WTC11 (cell line): ENCODE measurements at regions not wholly inside any gene's neighbourhood (a gene's known extent, or its start where the extent isn't known, plus 50 kb on each side); places are given as distances from the start of the nearest gene placed in this dataset.

Source experiments
- ATAC-seq: fragments of 200-7000 bp; cut with Tn5 transposase; 2 replicates; pipeline ENCODE4 v1.10.0; 2021; ENCODE audit warnings: mild to moderate bottlenecking, moderate library complexity
- CTCF ChIA-PET: fragments of 300-600 bp; sonication (Branson Sonifier 250); formaldehyde crosslinking; loops from one replicate; lab custom pipeline; 2021; ENCODE audit warnings: antibody characterized with exemption; lab: Charles Lee
- POLR2A ChIA-PET: fragments of 350-600 bp; sonication (Branson Sonifier 250); formaldehyde crosslinking; loops from one replicate; lab custom pipeline; 2021; ENCODE audit warnings: antibody characterized with exemption; lab: Charles Lee
- DNase-seq: peaks from one replicate; pipeline ENCODE4 v3.0.0; 2021; ENCODE audit warnings: low spot score
- H3K27ac Mint-ChIP-seq: 2 replicates; pipeline ENCODE4 v1.8.0; 2021; ENCODE audit warnings: mixed read lengths
- H3K27me3 Mint-ChIP-seq: 2 replicates; pipeline ENCODE4 v1.8.0; 2021; ENCODE audit warnings: low read depth, mild to moderate bottlenecking, moderate library complexity, mixed read lengths
- H3K36me3 Mint-ChIP-seq: 2 replicates; pipeline ENCODE4 v1.8.0; 2021; ENCODE audit warnings: mixed read lengths
- H3K4me1 Mint-ChIP-seq: 2 replicates; pipeline ENCODE4 v1.8.0; 2022; ENCODE audit warnings: mixed read lengths
- H3K4me3 Mint-ChIP-seq: 2 replicates; pipeline ENCODE4 v1.8.0; 2021; ENCODE audit warnings: mild to moderate bottlenecking, moderate library complexity, mixed read lengths
- H3K9me3 Mint-ChIP-seq: 2 replicates; pipeline ENCODE4 v1.8.0; 2021; ENCODE audit warnings: mixed read lengths
- CREB1 ChIP-seq: sonication (generic); formaldehyde crosslinking; IDR thresholded peaks from 2 replicates; pipeline ENCODE4 v1.8.0; 2023; ENCODE audit warnings: mild to moderate bottlenecking, missing genetic modification reagents
- E2F1 ChIP-seq: sonication (generic); formaldehyde crosslinking; IDR thresholded peaks from 2 replicates; pipeline ENCODE4 v1.8.0; 2022; ENCODE audit warnings: mild to moderate bottlenecking, missing genetic modification reagents
- FOXP4 ChIP-seq: sonication (generic); formaldehyde crosslinking; IDR thresholded peaks from 2 replicates; pipeline ENCODE4 v1.8.0; 2022; ENCODE audit warnings: mild to moderate bottlenecking, missing genetic modification reagents
- GABPB1 ChIP-seq: sonication (generic); formaldehyde crosslinking; IDR thresholded peaks from 2 replicates; pipeline ENCODE4 v1.8.1; 2023; ENCODE audit warnings: mild to moderate bottlenecking, missing genetic modification reagents
- IRF1 ChIP-seq: sonication (generic); formaldehyde crosslinking; IDR thresholded peaks from 2 replicates; pipeline ENCODE4 v1.8.0; 2023; ENCODE audit warnings: missing genetic modification reagents
- IRF2 ChIP-seq: sonication (generic); formaldehyde crosslinking; IDR thresholded peaks from 2 replicates; pipeline ENCODE4 v1.8.0; 2022; ENCODE audit warnings: low read depth, missing genetic modification reagents, borderline replicate concordance
- KAT7 ChIP-seq: sonication (generic); formaldehyde crosslinking; IDR thresholded peaks from 2 replicates; pipeline ENCODE4 v1.8.1; 2023; ENCODE audit warnings: missing genetic modification reagents, mild to moderate bottlenecking, borderline replicate concordance
- MYBL2 ChIP-seq: sonication (generic); formaldehyde crosslinking; IDR thresholded peaks from 2 replicates; pipeline ENCODE4 v1.8.1; 2023; ENCODE audit warnings: mild to moderate bottlenecking, moderate library complexity, missing genetic modification reagents
- NFE2L1 ChIP-seq: sonication (generic); formaldehyde crosslinking; IDR thresholded peaks from 2 replicates; pipeline ENCODE4 v1.8.1; 2023; ENCODE audit warnings: missing genetic modification reagents
- NFYB ChIP-seq: sonication (generic); formaldehyde crosslinking; conservative IDR thresholded peaks from 2 replicates; pipeline ENCODE4 v1.8.0; 2022; ENCODE audit warnings: low read depth, missing genetic modification reagents
- NR2C2 ChIP-seq: sonication (generic); formaldehyde crosslinking; IDR thresholded peaks from 2 replicates; pipeline ENCODE4 v1.8.0; 2022; ENCODE audit warnings: mild to moderate bottlenecking, missing genetic modification reagents
- OVOL2 ChIP-seq: fragments of 250-450 bp; sonication (Bioruptor Pico); IDR thresholded peaks from 2 replicates; pipeline ENCODE4 v1.9.0; 2021; ENCODE audit warnings: mild to moderate bottlenecking, borderline replicate concordance
- PRRX2 ChIP-seq: fragments of 250-450 bp; sonication (Bioruptor Pico); IDR thresholded peaks from 2 replicates; pipeline ENCODE4 v1.8.0; 2021; ENCODE audit warnings: mild to moderate bottlenecking
- RORB ChIP-seq: fragments of 250-450 bp; sonication (Bioruptor Pico); IDR thresholded peaks from 2 replicates; pipeline ENCODE4 v1.9.0; 2021; ENCODE audit warnings: mild to moderate bottlenecking
- STAT6 ChIP-seq: sonication (generic); formaldehyde crosslinking; conservative IDR thresholded peaks from 2 replicates; pipeline ENCODE4 v1.8.1; 2023; ENCODE audit warnings: mild to moderate bottlenecking, low read depth, missing genetic modification reagents, moderate library complexity
- TEAD1 ChIP-seq: sonication (generic); formaldehyde crosslinking; IDR thresholded peaks from 2 replicates; pipeline ENCODE4 v1.8.0; 2022; ENCODE audit warnings: mild to moderate bottlenecking, missing genetic modification reagents
- ZBTB21 ChIP-seq: sonication (generic); formaldehyde crosslinking; IDR thresholded peaks from 2 replicates; pipeline ENCODE4 v1.8.1; 2023; ENCODE audit warnings: mild to moderate bottlenecking, missing genetic modification reagents, borderline replicate concordance
- ZBTB43 ChIP-seq: sonication (generic); formaldehyde crosslinking; IDR thresholded peaks from 2 replicates; pipeline ENCODE4 v1.8.1; 2023; ENCODE audit warnings: mild to moderate bottlenecking, missing genetic modification reagents
- ZMAT4 ChIP-seq: fragments of 250-450 bp; sonication (Bioruptor Pico); IDR thresholded peaks from 2 replicates; pipeline ENCODE4 v1.9.0; 2021; ENCODE audit warnings: mild to moderate bottlenecking
- ZNF423 ChIP-seq: fragments of 250-450 bp; sonication (Bioruptor Pico); IDR thresholded peaks from 2 replicates; pipeline ENCODE4 v2.1.2; 2022; ENCODE audit warnings: mild to moderate bottlenecking, moderate library complexity
- ZNF532 ChIP-seq: fragments of 250-450 bp; sonication (Bioruptor Pico); IDR thresholded peaks from 2 replicates; pipeline ENCODE4 v1.9.0; 2021; ENCODE audit warnings: mild to moderate bottlenecking, borderline replicate concordance

GRCh38 chr4:153115322-153116290 lies 88.6 kb upstream of the TRIM2 start (continued):
- TF ChIP-seq IRF2 (no peak), ZMAT4 (no peak), PRRX2 (CRISPR knock-in tag) (no peak)

- no peaks in the 10 kb centered on the region for H3K36me3 Mint-ChIP-seq
- H3K9me3 Mint-ChIP-seq: no peaks in the 10 kb centered on the region
- no peak overlapping the region for H3K4me3 Mint-ChIP-seq
- H3K27me3 Mint-ChIP-seq: no peaks in the 10 kb centered on the region
- DNase-seq: no peak
- POLR2A ChIA-PET: no interaction called here
- ATAC-seq: no peak
- no peaks in the 10 kb centered on the region for H3K4me1 Mint-ChIP-seq
- H3K27ac Mint-ChIP-seq: no peak overlapping the region
- no peak for TF ChIP-seq STAT6
- TF ChIP-seq ZNF423: no peak
- no peak for TF ChIP-seq ZNF532 (CRISPR knock-in tag)
- TF ChIP-seq OVOL2 (CRISPR knock-in tag): no peak
- no peak for TF ChIP-seq FOXP4
- TF ChIP-seq NR2C2 (CRISPR knock-in tag): no peak
- no peak for TF ChIP-seq NFYB (CRISPR knock-in tag)
- TF ChIP-seq ZBTB21: no peak
- no peak for TF ChIP-seq NFE2L1 (CRISPR knock-in tag)
- TF ChIP-seq IRF1 (CRISPR knock-in tag): no peak
- TF ChIP-seq CREB1: no peak
- no peak for TF ChIP-seq MYBL2 (CRISPR knock-in tag)
- no peak for TF ChIP-seq KAT7 (CRISPR knock-in tag)
- no peak for TF ChIP-seq RORB (CRISPR knock-in tag)
- no peak for TF ChIP-seq IRF2
- no peak for TF ChIP-seq ZBTB43 (CRISPR knock-in tag)
- TF ChIP-seq TEAD1 (CRISPR knock-in tag): no peak
- TF ChIP-seq E2F1: no peak
- no peak for TF ChIP-seq GABPB1
- TF ChIP-seq, all 79 proteins: peak for 0
- CTCF ChIA-PET: interaction anchor here (2.0 to 2.1 kb wide), 2 partner anchors 11 to 33 kb away, joined by 9 to 13 read pairs; no protein-coding TSS in a partner anchor
These were observed 88.0 kb upstream of the TRIM2 start for GRCh38 chr4:153116291-153116680.
